ENCODE measurements at regions not wholly inside any gene's neighbourhood (a gene's known extent, or its start where the extent isn't known, plus 50 kb on each side); places are given as distances from the start of the nearest gene placed in this dataset.

GRCh38 chr11:86124251-86125233, 55.7 kb upstream of the PICALM start (continued):
- TF ChIP-seq SIN3A (conservative IDR thresholded peaks at IDR 0.05 in 1 of 2, IDR thresholded peaks at IDR 0.05 in 1 of 2; ENCODE audit: low read depth in 1 of 2, low read length in 2 of 2) (no peak), POLR2AphosphoS5 (IDR thresholded peaks at IDR 0.05; ENCODE audit: low read depth, low read length) (no peak), FOSL1 (IDR thresholded peaks at IDR 0.05; ENCODE audit: insufficient read depth, low read depth, low read length) (no peak), JUND (IDR thresholded peaks at IDR 0.05; ENCODE audit: low read length) (no peak), CBX8 (IDR thresholded peaks at IDR 0.05; ENCODE audit: borderline replicate concordance, low read depth, low read length) (no peak), KDM1A (IDR thresholded peaks at IDR 0.05; ENCODE audit: borderline replicate concordance, low read length) (no peak)
